Adipocyte (in vitro differentiated cells): ENCODE measurements at regions not wholly inside any gene's neighbourhood (a gene's known extent, or its start where the extent isn't known, plus 50 kb on each side); places are given as distances from the start of the nearest gene placed in this dataset.
"Not testable (repeated sequence)": the region's sequence is repeated elsewhere in the genome, so short reads cannot be mapped to it uniquely, and the experiment has no call there.

Experiments used
- DNase-seq: peaks from one replicate; pipeline ENCODE4 v3.0.0-alpha.2; 2015; ENCODE audit warnings: low read depth
- H3K27me3 ChIP-seq: replicated peaks from 2 replicates; pipeline ENCODE4 v1.7.0; 2013; ENCODE audit warnings: mild to moderate bottlenecking, low read length, moderate library complexity; ENCODE audit not compliant: control insufficient read depth, insufficient read depth
- H3K36me3 ChIP-seq: 2 replicates; pipeline ENCODE4 v1.7.0; 2013; ENCODE audit warnings: low read length, mild to moderate bottlenecking, moderate library complexity; ENCODE audit not compliant: control insufficient read depth, insufficient read depth, severe bottlenecking
- H3K4me1 ChIP-seq: 2 replicates; pipeline ENCODE4 v1.7.0; 2013; ENCODE audit warnings: mild to moderate bottlenecking, low read length, moderate library complexity; ENCODE audit not compliant: control insufficient read depth, insufficient read depth
- H3K4me3 ChIP-seq: 2 replicates; pipeline ENCODE4 v1.7.0; 2013; ENCODE audit warnings: mild to moderate bottlenecking, low read length, moderate library complexity
- H3K9ac ChIP-seq: 2 replicates; pipeline ENCODE4 v1.7.0; 2013; ENCODE audit warnings: mild to moderate bottlenecking, low read length, moderate library complexity
- H3K9me3 ChIP-seq: 2 replicates; pipeline ENCODE4 v1.7.0; 2013; ENCODE audit warnings: mild to moderate bottlenecking, low read length, moderate library complexity; ENCODE audit not compliant: control insufficient read depth

DNA sequence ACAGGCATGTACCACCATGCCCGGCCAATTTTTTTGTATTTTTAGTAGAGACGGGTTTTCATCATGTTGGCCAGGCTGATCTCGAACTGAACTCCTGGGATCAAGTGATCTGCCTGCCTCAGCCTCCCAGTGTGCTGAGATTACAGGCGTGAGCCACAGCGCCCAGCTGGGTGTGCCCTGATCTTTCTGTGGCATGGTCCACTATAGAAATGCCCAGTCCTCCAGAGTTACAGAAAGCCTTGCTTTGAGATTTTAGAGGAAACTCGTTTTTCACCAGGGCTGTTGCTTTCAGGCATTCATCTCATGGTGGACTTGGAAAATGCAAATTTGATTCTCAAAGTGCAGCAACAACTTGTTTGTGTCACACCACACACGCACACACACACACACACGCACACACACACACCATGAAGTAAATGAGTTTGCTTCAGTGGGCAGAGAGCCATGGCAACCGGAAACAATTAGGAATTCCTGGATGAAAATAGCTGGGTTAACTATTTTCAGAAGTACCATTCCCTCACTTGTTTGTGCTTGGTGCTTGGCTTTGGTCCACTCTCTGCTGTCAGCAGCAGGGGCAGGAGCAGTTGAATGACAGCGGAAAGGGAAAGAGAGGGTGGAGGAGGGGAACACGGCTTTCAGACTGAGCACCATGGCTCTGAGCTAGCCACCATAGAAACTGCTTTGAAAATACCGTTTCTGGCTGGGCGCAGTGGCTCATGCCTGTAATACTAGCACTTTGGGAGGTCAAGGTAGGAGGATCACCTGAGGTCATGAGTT, 160.1 kb upstream of the NBPF12 start:
- DNase-seq = peak; percentile 2
- not testable (repeated sequence) for H3K9ac ChIP-seq, H3K36me3 ChIP-seq

GRCh38 chr1:146774988-146775387, 163.1 kb upstream of the NBPF12 start:
- not testable (repeated sequence) for H3K4me3 ChIP-seq, H3K9ac ChIP-seq, DNase-seq, H3K27me3 ChIP-seq, H3K9me3 ChIP-seq, H3K4me1 ChIP-seq, H3K36me3 ChIP-seq

More for the DNA sequence above, 160.1 kb upstream of the NBPF12 start:
- H3K9me3 ChIP-seq, H3K4me1 ChIP-seq, H3K4me3 ChIP-seq, H3K27me3 ChIP-seq: not testable (repeated sequence)

GRCh38 chr1:146774271-146774670, 163.9 kb upstream of the NBPF12 start:
- H3K4me1 ChIP-seq, H3K27me3 ChIP-seq, H3K4me3 ChIP-seq, H3K9ac ChIP-seq, H3K36me3 ChIP-seq, DNase-seq, H3K9me3 ChIP-seq: not testable (repeated sequence)

DNA sequence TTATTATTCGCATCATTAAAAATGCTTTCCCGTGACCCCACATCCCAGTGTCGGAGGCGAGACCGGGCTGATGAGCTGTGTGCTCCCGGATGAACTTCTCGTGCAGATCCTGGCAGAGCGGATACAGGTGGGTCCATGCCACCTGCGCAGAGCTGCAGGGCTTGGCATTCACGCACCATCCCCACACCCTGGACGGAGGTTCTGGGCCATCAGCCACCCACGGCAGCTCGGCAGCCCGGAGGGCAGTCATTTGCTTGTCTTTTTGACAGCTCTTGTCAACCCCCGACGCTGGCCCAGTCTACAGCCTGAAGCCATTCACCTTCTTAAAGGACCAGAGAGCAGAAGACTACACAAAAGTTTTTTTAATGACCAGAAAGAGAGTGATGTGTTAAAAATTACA, 166.7 kb upstream of the NBPF12 start:
- H3K9ac ChIP-seq, H3K27me3 ChIP-seq, H3K4me3 ChIP-seq, DNase-seq, H3K4me1 ChIP-seq, H3K9me3 ChIP-seq, H3K36me3 ChIP-seq: not testable (repeated sequence)

GRCh38 chr1:146770998-146771397, 167.1 kb upstream of the NBPF12 start:
- not testable (repeated sequence) for H3K36me3 ChIP-seq, H3K27me3 ChIP-seq, H3K9me3 ChIP-seq, DNase-seq, H3K4me1 ChIP-seq, H3K4me3 ChIP-seq, H3K9ac ChIP-seq

DNA sequence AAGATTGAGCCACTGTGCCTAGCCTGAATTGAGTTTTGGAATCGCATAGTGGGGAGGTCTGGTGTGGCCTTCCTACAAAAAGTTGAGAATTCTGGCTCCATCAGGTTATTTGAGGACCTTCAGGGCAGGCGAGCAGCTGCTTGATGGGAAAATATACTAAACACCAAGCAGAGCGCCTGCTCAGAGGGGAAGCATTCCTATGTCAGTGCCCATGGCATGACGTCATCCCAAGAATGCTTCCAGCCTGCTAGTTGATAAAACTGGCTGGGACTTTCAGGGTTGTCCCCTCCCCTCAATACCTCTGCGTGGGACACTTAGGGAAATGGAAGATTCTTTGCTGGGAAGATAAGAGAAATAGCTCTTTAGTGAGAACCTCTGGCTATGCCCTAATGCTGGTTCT, 174.9 kb upstream of the NBPF12 start:
- H3K4me3 ChIP-seq, DNase-seq, H3K9me3 ChIP-seq, H3K9ac ChIP-seq, H3K36me3 ChIP-seq, H3K27me3 ChIP-seq, H3K4me1 ChIP-seq: not testable (repeated sequence)

GRCh38 chr1:146756858-146757257, 181.3 kb upstream of the NBPF12 start:
- H3K36me3 ChIP-seq = not testable (repeated sequence)

GRCh38 chr1:146748686-146749085, 189.4 kb upstream of the NBPF12 start:
- not testable (repeated sequence) for H3K4me3 ChIP-seq, H3K36me3 ChIP-seq, H3K27me3 ChIP-seq, H3K4me1 ChIP-seq, H3K9me3 ChIP-seq, H3K9ac ChIP-seq, DNase-seq

More at GRCh38 chr1:146756858-146757257, 181.3 kb upstream of the NBPF12 start:
- not testable (repeated sequence) for H3K9ac ChIP-seq, H3K4me3 ChIP-seq, H3K4me1 ChIP-seq, H3K27me3 ChIP-seq, DNase-seq, H3K9me3 ChIP-seq

DNA sequence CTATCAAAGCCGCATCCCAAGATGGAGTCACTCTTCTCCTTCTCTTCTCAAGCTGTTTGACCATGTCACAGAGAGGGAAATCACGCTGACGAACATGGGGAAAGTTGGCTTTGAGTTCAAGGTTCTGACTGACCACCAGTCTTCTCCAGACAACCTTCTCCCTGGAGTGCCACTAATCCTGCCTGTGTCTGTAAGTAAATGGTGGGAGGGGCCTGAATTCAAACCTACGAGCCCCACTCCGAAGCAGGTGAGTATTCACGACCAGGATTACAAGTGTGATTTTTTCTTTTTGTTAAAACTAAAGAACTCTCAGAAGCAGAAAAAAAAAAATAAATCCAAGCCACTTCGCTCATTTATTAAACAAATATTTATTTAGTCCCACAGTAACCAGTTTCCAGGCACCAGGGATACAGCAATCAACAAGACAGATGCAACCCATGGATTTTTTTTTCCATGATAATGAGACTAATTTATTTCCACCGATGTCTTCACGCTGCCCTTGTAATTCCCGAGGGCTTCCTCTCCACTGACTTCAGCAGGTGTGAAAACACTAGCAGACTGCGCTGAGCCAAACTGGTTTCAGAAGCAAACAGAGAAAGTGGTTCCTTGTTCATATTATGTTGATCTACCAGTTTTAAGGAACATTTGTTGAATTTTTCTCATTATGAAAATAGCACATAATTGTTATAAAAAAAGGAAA, 206.0 kb upstream of the NBPF12 start:
- H3K4me3 ChIP-seq, DNase-seq, H3K36me3 ChIP-seq, H3K9ac ChIP-seq, H3K9me3 ChIP-seq, H3K4me1 ChIP-seq, H3K27me3 ChIP-seq: not testable (repeated sequence)

DNA sequence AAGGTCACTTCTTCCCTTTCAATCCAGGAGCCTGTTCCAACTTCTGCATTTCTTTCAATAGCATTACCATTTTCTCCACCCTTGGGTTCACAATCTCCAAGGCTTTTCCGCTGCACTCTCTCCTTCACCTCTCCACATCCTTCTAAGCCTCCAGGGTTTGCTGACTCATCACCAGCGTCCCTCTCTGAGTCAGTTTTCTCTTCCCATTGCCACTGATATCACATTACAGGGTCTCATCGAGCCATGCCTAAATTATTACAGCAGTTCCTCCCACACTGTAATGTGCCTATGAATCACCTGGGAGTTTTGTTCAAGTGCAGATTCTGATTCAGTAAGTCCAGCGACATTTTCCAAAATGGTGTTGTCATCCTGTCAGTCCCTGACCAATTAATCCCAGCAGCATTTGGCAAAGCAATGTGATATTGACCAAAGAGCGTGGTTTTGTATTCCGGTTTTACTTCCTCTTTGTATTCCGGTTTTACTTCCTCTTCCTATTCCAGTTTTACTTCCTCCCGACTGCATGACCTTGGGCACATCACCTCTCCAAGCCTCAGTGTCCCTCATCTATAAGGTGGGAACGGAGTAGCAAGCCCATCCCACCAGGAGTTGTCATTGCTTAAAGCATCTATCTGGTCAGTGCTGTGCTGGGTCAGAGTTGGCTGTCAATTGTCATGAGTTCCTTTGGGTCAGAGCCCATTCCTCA, 208.3 kb upstream of the NBPF12 start:
- not testable (repeated sequence) for H3K9me3 ChIP-seq, H3K4me1 ChIP-seq, DNase-seq, H3K27me3 ChIP-seq, H3K9ac ChIP-seq, H3K36me3 ChIP-seq, H3K4me3 ChIP-seq

DNA sequence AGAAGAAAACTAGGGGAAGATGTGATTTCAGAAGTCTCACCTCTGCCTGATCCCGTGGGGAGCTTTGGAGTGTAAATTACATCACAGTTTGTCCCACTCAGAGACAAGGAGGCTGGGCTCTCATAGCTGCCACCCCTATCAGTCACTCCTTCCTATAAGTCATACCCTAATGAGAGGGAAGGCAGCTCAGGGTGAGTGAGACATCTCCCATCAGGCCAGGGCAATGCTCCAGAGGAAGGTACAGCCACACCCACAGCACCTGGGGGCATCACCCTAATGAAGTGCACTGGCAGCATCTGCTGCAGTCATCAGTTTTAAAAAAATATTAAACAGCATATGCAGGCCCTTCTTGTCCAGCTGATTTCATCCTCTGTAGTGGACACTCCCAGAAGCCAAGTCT, 223.1 kb upstream of the NBPF12 start:
- H3K9ac ChIP-seq, DNase-seq: not testable (repeated sequence)

More for the DNA sequence above, 223.1 kb upstream of the NBPF12 start:
- H3K36me3 ChIP-seq, H3K27me3 ChIP-seq, H3K4me1 ChIP-seq, H3K9me3 ChIP-seq, H3K4me3 ChIP-seq: not testable (repeated sequence)
